ENCODE measurements at regions not wholly inside any gene's neighbourhood (a gene's known extent, or its start where the extent isn't known, plus 50 kb on each side); places are given as distances from the start of the nearest gene placed in this dataset.

DNA sequence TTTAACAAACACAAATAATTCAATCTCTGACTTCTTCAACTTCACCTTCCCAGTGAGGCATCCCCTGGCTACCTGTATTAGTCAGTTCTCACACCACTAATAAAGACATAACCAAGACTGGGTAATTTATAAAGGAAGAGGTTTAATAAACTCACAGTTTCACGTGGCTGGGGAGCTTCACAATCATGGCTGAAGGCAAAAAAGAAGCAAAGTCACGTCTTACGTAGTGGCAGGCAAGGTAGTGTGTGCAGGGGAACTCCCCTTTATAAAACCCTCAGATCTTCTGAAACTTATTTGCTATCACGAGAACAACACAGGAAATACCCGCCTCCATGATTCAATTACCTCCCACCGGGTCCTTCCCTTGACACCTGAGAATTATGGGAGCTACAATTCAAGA lies 478.5 kb downstream of the ADGRL2 start:
- TF ChIP-seq, protein P1, sequence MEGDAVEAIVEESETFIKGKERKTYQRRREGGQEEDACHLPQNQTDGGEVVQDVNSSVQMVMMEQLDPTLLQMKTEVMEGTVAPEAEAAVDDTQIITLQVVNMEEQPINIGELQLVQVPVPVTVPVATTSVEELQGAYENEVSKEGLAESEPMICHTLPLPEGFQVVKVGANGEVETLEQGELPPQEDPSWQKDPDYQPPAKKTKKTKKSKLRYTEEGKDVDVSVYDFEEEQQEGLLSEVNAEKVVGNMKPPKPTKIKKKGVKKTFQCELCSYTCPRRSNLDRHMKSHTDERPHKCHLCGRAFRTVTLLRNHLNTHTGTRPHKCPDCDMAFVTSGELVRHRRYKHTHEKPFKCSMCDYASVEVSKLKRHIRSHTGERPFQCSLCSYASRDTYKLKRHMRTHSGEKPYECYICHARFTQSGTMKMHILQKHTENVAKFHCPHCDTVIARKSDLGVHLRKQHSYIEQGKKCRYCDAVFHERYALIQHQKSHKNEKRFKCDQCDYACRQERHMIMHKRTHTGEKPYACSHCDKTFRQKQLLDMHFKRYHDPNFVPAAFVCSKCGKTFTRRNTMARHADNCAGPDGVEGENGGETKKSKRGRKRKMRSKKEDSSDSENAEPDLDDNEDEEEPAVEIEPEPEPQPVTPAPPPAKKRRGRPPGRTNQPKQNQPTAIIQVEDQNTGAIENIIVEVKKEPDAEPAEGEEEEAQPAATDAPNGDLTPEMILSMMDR (IDR thresholded peaks at IDR 0.05), result no peak
- TF ChIP-seq POLR2A (IDR thresholded peaks at IDR 0.05), result no peak
- no peak for TF ChIP-seq EP300 (IDR thresholded peaks at IDR 0.05)
- TF ChIP-seq POLR2AphosphoS5 (IDR thresholded peaks at IDR 0.05), result no peak
